GM11168 (cell line): ENCODE measurements at regions not wholly inside any gene's neighbourhood (a gene's known extent, or its start where the extent isn't known, plus 50 kb on each side); places are given as distances from the start of the nearest gene placed in this dataset.

Source experiments
- in situ Hi-C: fragments of 300-500 bp; cut with MboI; formaldehyde crosslinking; loops from one replicate; pipeline ENCODE4 v1.12.0; 2022; ENCODE audit warnings: low sequenced_read_pairs; ENCODE audit not compliant: unreplicated experiment

- in situ Hi-C loops = no loop called here
Measured at GRCh38 chr10:50936335-50936734, 50.9 kb upstream of the A1CF start.

GRCh38 chr10:50937230-50937907, 51.9 kb upstream of the A1CF start:
- in situ Hi-C loops = no loop called here

GRCh38 chr10:50941629-50942028, 56.2 kb upstream of the A1CF start:
- in situ Hi-C loops = no loop called here

- in situ Hi-C loops = no loop called here
Measured at GRCh38 chr10:50946991-50947781, 61.8 kb upstream of the A1CF start.

- in situ Hi-C loops = no loop called here
Measured at GRCh38 chr10:50951365-50951764, 65.9 kb upstream of the A1CF start.

- in situ Hi-C loops = no loop called here
Measured at GRCh38 chr10:50961297-50961696, 75.9 kb upstream of the A1CF start.

- in situ Hi-C loops = no loop called here
Measured at GRCh38 chr10:50963063-50963462, 77.6 kb upstream of the A1CF start.

- in situ Hi-C loops = no loop called here
Measured at GRCh38 chr10:50968386-50969091, 83.1 kb upstream of the A1CF start.

GRCh38 chr10:50972591-50972990, 87.2 kb upstream of the A1CF start:
- in situ Hi-C loops = no loop called here

GRCh38 chr10:50981385-50981784, 92.9 kb upstream of the PRKG1 start:
- in situ Hi-C loops = no loop called here

- in situ Hi-C loops = no loop called here
Measured at GRCh38 chr10:50981904-50982303, 92.4 kb upstream of the PRKG1 start.

GRCh38 chr10:50982989-50983388, 91.3 kb upstream of the PRKG1 start:
- in situ Hi-C loops = no loop called here

- in situ Hi-C loops = no loop called here
Measured at GRCh38 chr10:50987934-50988333, 86.4 kb upstream of the PRKG1 start.

GRCh38 chr10:50988792-50989191, 85.5 kb upstream of the PRKG1 start:
- in situ Hi-C loops = no loop called here

- in situ Hi-C loops = no loop called here
Measured at GRCh38 chr10:50990568-50991455, 83.5 kb upstream of the PRKG1 start.

GRCh38 chr10:50991456-50992355, 82.6 kb upstream of the PRKG1 start:
- in situ Hi-C loops = no loop called here

GRCh38 chr10:50992356-50992901, 81.9 kb upstream of the PRKG1 start:
- in situ Hi-C loops = no loop called here

- in situ Hi-C loops = no loop called here
Measured at GRCh38 chr10:50992972-50993766, 81.1 kb upstream of the PRKG1 start.
